ENCODE measurements at regions not wholly inside any gene's neighbourhood (a gene's known extent, or its start where the extent isn't known, plus 50 kb on each side); places are given as distances from the start of the nearest gene placed in this dataset.
"Not testable (repeated sequence)": the region's sequence is repeated elsewhere in the genome, so short reads cannot be mapped to it uniquely, and the experiment has no call there.

- no peak for DNase-seq (ENCODE audit: low read depth, low spot score)
Measured at GRCh38 chr13:50483416-50483815, 360.1 kb downstream of the DLEU7 start.

GRCh38 chr13:50484472-50485113 lies 358.9 kb downstream of the DLEU7 start:
- no peak for DNase-seq (ENCODE audit: low read depth, low spot score)

- peak; percentile 32 for DNase-seq (ENCODE audit: low read depth, low spot score)
Measured at GRCh38 chr13:50485979-50486935, 357.2 kb downstream of the DLEU7 start.

- no peak for DNase-seq (ENCODE audit: low read depth, low spot score)
Measured at GRCh38 chr13:50493683-50494082, 349.8 kb downstream of the DLEU7 start.

- no peak for DNase-seq (ENCODE audit: low read depth, low spot score)
Measured at GRCh38 chr13:50494138-50494537, 349.4 kb downstream of the DLEU7 start.

- DNase-seq (ENCODE audit: low read depth, low spot score), result not testable (repeated sequence)
Measured at GRCh38 chr13:50503212-50503611, 340.3 kb downstream of the DLEU7 start.

GRCh38 chr13:50509167-50509566 lies 334.3 kb downstream of the DLEU7 start:
- DNase-seq (ENCODE audit: low read depth, low spot score), result no peak

- peak; percentile 49 for DNase-seq (ENCODE audit: low read depth, low spot score)
Measured at GRCh38 chr13:50509771-50510441, 333.6 kb downstream of the DLEU7 start.

GRCh38 chr13:50510885-50511545 lies 332.5 kb downstream of the DLEU7 start:
- DNase-seq (ENCODE audit: low read depth, low spot score), result not testable (repeated sequence)

GRCh38 chr13:50511877-50512341 lies 331.6 kb downstream of the DLEU7 start:
- DNase-seq (ENCODE audit: low read depth, low spot score), result no peak

- DNase-seq (ENCODE audit: low read depth, low spot score), result peak; percentile 72
Measured at GRCh38 chr13:50512474-50513299, 330.8 kb downstream of the DLEU7 start.

- DNase-seq (ENCODE audit: low read depth, low spot score), result no peak
Measured at GRCh38 chr13:50513300-50513877, 330.1 kb downstream of the DLEU7 start.

GRCh38 chr13:50514249-50514648 lies 329.2 kb downstream of the DLEU7 start:
- DNase-seq (ENCODE audit: low read depth, low spot score), result no peak

GRCh38 chr13:50518131-50518530 lies 325.4 kb downstream of the DLEU7 start:
- DNase-seq (ENCODE audit: low read depth, low spot score), result no peak

GRCh38 chr13:50518781-50519201 lies 324.7 kb downstream of the DLEU7 start:
- DNase-seq (ENCODE audit: low read depth, low spot score), result peak; percentile 72

- DNase-seq (ENCODE audit: low read depth, low spot score), result no peak
Measured at GRCh38 chr13:50519866-50520265, 323.6 kb downstream of the DLEU7 start.

GRCh38 chr13:50521006-50521830 lies 322.3 kb downstream of the DLEU7 start:
- DNase-seq (ENCODE audit: low read depth, low spot score), result no peak

- no peak for DNase-seq (ENCODE audit: low read depth, low spot score)
Measured at GRCh38 chr13:50521831-50522149, 321.7 kb downstream of the DLEU7 start.

GRCh38 chr13:50522506-50522905 lies 321.0 kb downstream of the DLEU7 start:
- DNase-seq (ENCODE audit: low read depth, low spot score), result no peak

- DNase-seq (ENCODE audit: low read depth, low spot score), result no peak
Measured at GRCh38 chr13:50523307-50523706, 320.2 kb downstream of the DLEU7 start.

All from astrocyte of the hippocampus (primary cell).